Neuronal stem cell (in vitro differentiated cells): ENCODE measurements at regions not wholly inside any gene's neighbourhood (a gene's known extent, or its start where the extent isn't known, plus 50 kb on each side); places are given as distances from the start of the nearest gene placed in this dataset.

Source experiments
- DNase-seq: peaks from one replicate; pipeline ENCODE4 v3.0.0-alpha.2; 2013; ENCODE audit warnings: low spot score
- H2AFZ ChIP-seq: one replicate; pipeline ENCODE4 v1.6.1; 2013; ENCODE audit warnings: mild to moderate bottlenecking, low read length, inconsistent platforms
- H2AK5ac ChIP-seq: 2 replicates; pipeline ENCODE4 v1.6.1; 2013; ENCODE audit warnings: low read depth, mild to moderate bottlenecking, inconsistent platforms, low read length, moderate library complexity, mixed read lengths
- H2BK120ac ChIP-seq: 2 replicates; pipeline ENCODE4 v1.6.1; 2013; ENCODE audit warnings: low read depth, mild to moderate bottlenecking, inconsistent platforms, low read length, moderate library complexity, mixed read lengths
- H2BK12ac ChIP-seq: one replicate; pipeline ENCODE4 v1.6.1; 2013; ENCODE audit warnings: low read length, inconsistent platforms
- H2BK15ac ChIP-seq: 2 replicates; pipeline ENCODE4 v1.6.1; 2013; ENCODE audit warnings: mild to moderate bottlenecking, low read length, inconsistent platforms, mixed read lengths
- H2BK5ac ChIP-seq: one replicate; pipeline ENCODE4 v1.6.1; 2013; ENCODE audit warnings: inconsistent platforms, mild to moderate bottlenecking, low read length, moderate library complexity
- H3K14ac ChIP-seq: one replicate; pipeline ENCODE4 v1.6.1; 2013; ENCODE audit warnings: low read length, inconsistent platforms
- H3K18ac ChIP-seq: 2 replicates; pipeline ENCODE4 v1.6.1; 2013; ENCODE audit warnings: low read length, inconsistent platforms
- H3K23ac ChIP-seq: 2 replicates; pipeline ENCODE4 v1.6.1; 2013; ENCODE audit warnings: low read depth, mild to moderate bottlenecking, mixed read lengths, low read length, inconsistent platforms; ENCODE audit not compliant: poor library complexity
- H3K27ac ChIP-seq: replicated peaks from 3 replicates; pipeline ENCODE4 v1.5.1; 2013; ENCODE audit warnings: low read length, inconsistent platforms
- H3K27me3 ChIP-seq, 3 experiments: 2 replicates each; pipeline ENCODE4 v1.6.1; 2013; ENCODE audit warnings: low read length in 3 of 3, mild to moderate bottlenecking in 2 of 3, inconsistent platforms in 1 of 3, low read depth in 1 of 3, mixed read lengths in 1 of 3, moderate library complexity in 1 of 3; ENCODE audit not compliant: control insufficient read depth in 3 of 3, insufficient read depth in 3 of 3
- H3K36me3 ChIP-seq, 2 donors: replicated peaks in 1 of 2; 2 replicates each; pipeline ENCODE4 v1.6.1; 2013; ENCODE audit warnings: low read length in 2 of 2; ENCODE audit not compliant: control insufficient read depth in 2 of 2, insufficient read depth in 2 of 2
- H3K4ac ChIP-seq: 2 replicates; pipeline ENCODE4 v1.6.1; 2013; ENCODE audit warnings: inconsistent platforms, mild to moderate bottlenecking, low read length, moderate library complexity
- H3K4me1 ChIP-seq, 2 donors: 1 replicate in 1 of 2; 2 replicates in 1 of 2; pipeline ENCODE4 v1.6.1; 2013; ENCODE audit warnings: low read length in 2 of 2, low read depth in 1 of 2; ENCODE audit not compliant: control insufficient read depth in 2 of 2, insufficient read depth in 1 of 2
- H3K4me2 ChIP-seq: one replicate; pipeline ENCODE4 v1.6.1; 2013; ENCODE audit warnings: mild to moderate bottlenecking, low read length, inconsistent platforms; ENCODE audit not compliant: insufficient read depth, poor library complexity, severe bottlenecking
- H3K4me3 ChIP-seq, 2 donors: 2 replicates each; pipeline ENCODE4 v1.5.1; 2013; ENCODE audit warnings: low read length in 2 of 2, mild to moderate bottlenecking in 2 of 2, inconsistent platforms in 1 of 2, moderate library complexity in 1 of 2
- H3K79me1 ChIP-seq: one replicate; pipeline ENCODE4 v1.6.1; 2013; ENCODE audit warnings: low read depth, mild to moderate bottlenecking, inconsistent platforms, low read length, moderate library complexity
- H3K9ac ChIP-seq: one replicate; pipeline ENCODE4 v1.6.1; 2013; ENCODE audit warnings: mild to moderate bottlenecking, low read depth, low read length, inconsistent platforms; ENCODE audit not compliant: poor library complexity
- H3K9me3 ChIP-seq, 2 donors: replicated peaks in 1 of 2; 2 replicates each; pipeline versions ENCODE3 to v1.6.1; 2013; ENCODE audit warnings: low read length in 2 of 2, mild to moderate bottlenecking in 2 of 2, inconsistent platforms in 1 of 2, low read depth in 1 of 2, mixed read lengths in 1 of 2, moderate library complexity in 1 of 2; ENCODE audit not compliant: control insufficient read depth in 2 of 2, insufficient read depth in 1 of 2
- H4K8ac ChIP-seq: one replicate; pipeline ENCODE4 v1.6.1; 2013; ENCODE audit warnings: low read depth, mild to moderate bottlenecking, inconsistent platforms, low read length, moderate library complexity
- H4K91ac ChIP-seq: one replicate; pipeline ENCODE4 v1.6.1; 2013; ENCODE audit warnings: low read length, low read depth, mild to moderate bottlenecking, inconsistent platforms; ENCODE audit not compliant: poor library complexity
- WGBS, 2 donors: extraction: QIAGEN DNeasy Blood & Tissue Kit; methylation state at CpG; one replicate each; pipeline ENCODE4 v1.1.7; 2013; ENCODE audit warnings: missing lambda C conversion rate in 2 of 2, mixed read lengths in 1 of 2; ENCODE audit not compliant: insufficient read length in 2 of 2, insufficient replicate concordance in 1 of 2; ENCODE audit errors: extremely low coverage in 2 of 2; 5-methylcytosine and 5-hydroxymethylcytosine counted together

GRCh38 chr1:79388694-79389361 lies 382.3 kb upstream of the ADGRL4 start:
- no peak overlapping the region for H2AK5ac ChIP-seq
- no peak overlapping the region for H3K23ac ChIP-seq
- no peak overlapping the region for H3K4me3 ChIP-seq
- H3K18ac ChIP-seq: no peak overlapping the region
- no peak overlapping the region for H3K27ac ChIP-seq
- no peak overlapping the region for H3K9ac ChIP-seq
- no peak overlapping the region for H2BK5ac ChIP-seq
- no peaks in the 10 kb centered on the region for H3K79me1 ChIP-seq
- no peak overlapping the region for H4K8ac ChIP-seq
- WGBS, 2 donors: no CpG with 5 or more reads among the region's 3 CpGs
- no peak overlapping the region for H3K4me2 ChIP-seq
- no peaks in the 10 kb centered on the region for H3K4me1 ChIP-seq
- H4K91ac ChIP-seq: no peak overlapping the region
- H3K14ac ChIP-seq: no peak overlapping the region
- H2AFZ ChIP-seq: no peak overlapping the region
- no peak overlapping the region for H3K4ac ChIP-seq
- H2BK12ac ChIP-seq: no peak overlapping the region
- H2BK120ac ChIP-seq: no peak overlapping the region
- H3K27me3 ChIP-seq: no peaks in the 10 kb centered on the region
- H3K9me3 ChIP-seq: peaks cover 0 to 1% of the 10 kb centered on the region in 2 donors
- no peak for DNase-seq
- no peak overlapping the region for H2BK15ac ChIP-seq
- H3K36me3 ChIP-seq: no peaks in the 10 kb centered on the region

GRCh38 chr1:79386730-79387129 lies 380.2 kb upstream of the ADGRL4 start:
- no peak overlapping the region for H3K27ac ChIP-seq
- no peak overlapping the region for H2BK15ac ChIP-seq
- H2BK5ac ChIP-seq: no peak overlapping the region
- DNase-seq: no peak
- H3K4me3 ChIP-seq: no peak overlapping the region
- H4K8ac ChIP-seq: no peak overlapping the region
- peaks cover 0 to 1% of the 10 kb centered on the region in 2 donors for H3K9me3 ChIP-seq
- no peak overlapping the region for H3K14ac ChIP-seq
- H3K27me3 ChIP-seq: no peaks in the 10 kb centered on the region
- no peaks in the 10 kb centered on the region for H3K36me3 ChIP-seq
- no peak overlapping the region for H2BK120ac ChIP-seq
- no peak overlapping the region for H3K4ac ChIP-seq
- H2BK12ac ChIP-seq: no peak overlapping the region
- no peak overlapping the region for H2AK5ac ChIP-seq
- H2AFZ ChIP-seq: no peak overlapping the region
- H3K4me1 ChIP-seq: no peaks in the 10 kb centered on the region
- no peak overlapping the region for H3K9ac ChIP-seq
- no peaks in the 10 kb centered on the region for H3K79me1 ChIP-seq
- no peak overlapping the region for H3K4me2 ChIP-seq
- no peak overlapping the region for H4K91ac ChIP-seq
- H3K18ac ChIP-seq: no peak overlapping the region
- no CpG with 5 or more reads among the region's 1 CpG for WGBS, 2 donors
- no peak overlapping the region for H3K23ac ChIP-seq

GRCh38 chr1:79380078-79380477 lies 373.5 kb upstream of the ADGRL4 start:
- Histone ChIP-seq H2AK5ac (no peak overlapping the region), H3K27me3 (no peaks in the 10 kb centered on the region), H3K14ac (no peak overlapping the region), H3K4me2 (no peak overlapping the region), H3K36me3 (no peaks in the 10 kb centered on the region), H3K9me3 (no peaks in the 10 kb centered on the region), H3K4ac (no peak overlapping the region), H2BK15ac (no peak overlapping the region), H4K8ac (no peak overlapping the region), H3K27ac (no peak overlapping the region), H2AFZ (no peak overlapping the region), H2BK5ac (no peak overlapping the region), H3K9ac (no peak overlapping the region), H2BK120ac (no peak overlapping the region), H4K91ac (no peak overlapping the region), H2BK12ac (no peak overlapping the region), H3K23ac (no peak overlapping the region), H3K4me1 (peaks cover 0 to 2% of the 10 kb centered on the region in 2 donors), H3K79me1 (no peaks in the 10 kb centered on the region), H3K18ac (no peak overlapping the region), H3K4me3 (no peak overlapping the region)
- no peak for DNase-seq
- no CpG with 5 or more reads among the region's 3 CpGs for WGBS, 2 donors

GRCh38 chr1:79376106-79376505 lies 369.6 kb upstream of the ADGRL4 start:
- Histone ChIP-seq H2BK120ac (no peak overlapping the region), H2BK5ac (no peak overlapping the region), H2AK5ac (no peak overlapping the region), H2AFZ (no peak overlapping the region), H3K23ac (no peak overlapping the region), H3K36me3 (no peaks in the 10 kb centered on the region), H4K8ac (no peak overlapping the region), H3K79me1 (no peaks in the 10 kb centered on the region), H3K4me2 (no peak overlapping the region), H2BK15ac (no peak overlapping the region), H3K27ac (no peak overlapping the region), H3K4me3 (no peak overlapping the region), H3K9me3 (peaks cover 0 to 2% of the 10 kb centered on the region in 2 donors), H3K9ac (no peak overlapping the region), H4K91ac (no peak overlapping the region), H3K18ac (no peak overlapping the region), H3K4ac (no peak overlapping the region), H2BK12ac (no peak overlapping the region), H3K27me3 (no peaks in the 10 kb centered on the region), H3K4me1 (peaks cover 2% of the 10 kb centered on the region in 2 donors), H3K14ac (no peak overlapping the region)
- no CpG with 5 or more reads among the region's 1 CpG for WGBS, 2 donors
- DNase-seq: no peak
